ENCODE measurements at regions not wholly inside any gene's neighbourhood (a gene's known extent, or its start where the extent isn't known, plus 50 kb on each side); places are given as distances from the start of the nearest gene placed in this dataset.

- CTCF ChIA-PET, result no interaction called here
- POLR2A ChIA-PET, result no interaction called here
- no peaks in the 10 kb centered on the region for H3K4me1 ChIP-seq
- no peaks in the 10 kb centered on the region for H3K9me3 ChIP-seq
- no peak overlapping the region for H3K4me2 ChIP-seq
- no peak overlapping the region for H3K4me3 ChIP-seq
- DNase-seq (ENCODE audit: low read depth in 1 of 2, low spot score in 1 of 2) (no peak), FAIRE-seq (no peak), ATAC-seq (no peak)
- no peak overlapping the region for H3K27ac ChIP-seq
- TF ChIP-seq RCOR1 (IDR thresholded peaks at IDR 0.05; ENCODE audit: low read depth, low read length), result no peak
- TF ChIP-seq HES2 (IDR thresholded peaks at IDR 0.05), result no peak
- 3% methylated on average over 4 of the region's 4 CpGs for WGBS (ENCODE audit: missing lambda C conversion rate)
Observed at GRCh38 chr7:25684360-25684759, 456.1 kb upstream of the NPVF start.

- H3K27ac ChIP-seq, result no peak overlapping the region
- ChIA-PET POLR2A (no interaction called here), CTCF (interaction anchor here (0.7 to 0.8 kb wide), 2 partner anchors 11 to 90 kb away, joined by 3 read pairs; no protein-coding TSS in a partner anchor)
- TF ChIP-seq ESRRA (IDR thresholded peaks at IDR 0.05; ENCODE audit: borderline replicate concordance, low read length), result no peak
- TF ChIP-seq ELK1 (IDR thresholded peaks at IDR 0.05; ENCODE audit: low read depth, low read length), result no peak
- TF ChIP-seq NR3C1 (IDR thresholded peaks at IDR 0.05), result no peak
- TF ChIP-seq ZNF302 (CRISPR knock-in tag; IDR thresholded peaks at IDR 0.05), result no peak
- TF ChIP-seq NFE2L2 (conservative IDR thresholded peaks at IDR 0.05; ENCODE audit: low read length), result no peak
- no peak for TF ChIP-seq KDM1A (IDR thresholded peaks at IDR 0.05; ENCODE audit: low read depth)
- TF ChIP-seq CBX2 (IDR thresholded peaks at IDR 0.05; ENCODE audit: borderline replicate concordance, low read depth), result no peak
- TF ChIP-seq POLR2A (IDR thresholded peaks at IDR 0.05; ENCODE audit: low read length), result no peak
- TF ChIP-seq ZSCAN20 (CRISPR knock-in tag; IDR thresholded peaks at IDR 0.05), result no peak
- TF ChIP-seq CEBPB (IDR thresholded peaks at IDR 0.05), result no peak
- TF ChIP-seq MAX (IDR thresholded peaks at IDR 0.05), result no peak
- no peak for TF ChIP-seq SREBF2 (IDR thresholded peaks at IDR 0.05)
- no peak for TF ChIP-seq PHF8 (IDR thresholded peaks at IDR 0.05; ENCODE audit: borderline replicate concordance, low read depth)
- no peak for TF ChIP-seq REST (IDR thresholded peaks at IDR 0.05)
- H3K4me2 ChIP-seq, result no peak overlapping the region
- H3K9me3 ChIP-seq, result no peaks in the 10 kb centered on the region
- no peak for FAIRE-seq
- WGBS (ENCODE audit: missing lambda C conversion rate), result 9% methylated on average over 4 of the region's 4 CpGs
- no peak for DNase-seq (ENCODE audit: low read depth in 1 of 2, low spot score in 1 of 2)
- H3K4me3 ChIP-seq, result no peak overlapping the region
- ATAC-seq, result no peak
- H3K4me1 ChIP-seq, result no peaks in the 10 kb centered on the region
Observed at GRCh38 chr7:25686493-25686892, 458.2 kb upstream of the NPVF start.

- H3K9me3 ChIP-seq, result no peaks in the 10 kb centered on the region
- H3K4me1 ChIP-seq, result no peaks in the 10 kb centered on the region
- POLR2A ChIA-PET, result no interaction called here
- H3K27ac ChIP-seq, result no peak overlapping the region
- ATAC-seq (no peak), FAIRE-seq (no peak), DNase-seq (ENCODE audit: low read depth in 1 of 2, low spot score in 1 of 2) (no peak)
- 13% methylated on average over 2 of the region's 2 CpGs for WGBS (ENCODE audit: missing lambda C conversion rate)
- TF ChIP-seq HOXA7 (CRISPR knock-in tag; IDR thresholded peaks at IDR 0.05), result no peak
- TF ChIP-seq EHF (CRISPR knock-in tag; IDR thresholded peaks at IDR 0.05), result no peak
- no peak for TF ChIP-seq NPAS2 (CRISPR knock-in tag; IDR thresholded peaks at IDR 0.05; ENCODE audit: borderline replicate concordance)
- H3K4me3 ChIP-seq, result no peak overlapping the region
- no peak overlapping the region for H3K4me2 ChIP-seq
- CTCF ChIA-PET, result no interaction called here
Observed at GRCh38 chr7:25694211-25694610, 457.8 kb upstream of the NFE2L3 start.

All from A549 (cell line).